Gastroesophageal sphincter (tissue), 4 donors: ENCODE measurements at regions not wholly inside any gene's neighbourhood (a gene's known extent, or its start where the extent isn't known, plus 50 kb on each side); places are given as distances from the start of the nearest gene placed in this dataset.

Source experiments
- ATAC-seq: fragments of 150-250 bp; one replicate; pipeline ENCODE4 v1.9.1; 2016; ENCODE audit warnings: mild to moderate bottlenecking, moderate library complexity
- H3K27ac ChIP-seq, 4 donors: fragments of 200-600 bp; sonication (generic) in 3 of 4; 1 replicate in 3 of 4; 2 replicates in 1 of 4; pipeline ENCODE4 v1.5.1; 2016 to 2019
- H3K27me3 ChIP-seq: fragments of 200-600 bp; sonication (generic); one replicate; pipeline ENCODE4 v1.5.1; 2019
- H3K36me3 ChIP-seq, 2 donors: fragments of 200-600 bp; sonication (generic); one replicate each; pipeline ENCODE4 v1.5.1; 2019; ENCODE audit warnings: control low read depth in 1 of 2
- H3K4me1 ChIP-seq, 3 donors: fragments of 200-600 bp; sonication (generic); 1 replicate in 2 of 3; 2 replicates in 1 of 3; pipeline ENCODE4 v1.5.1; 2016 to 2019; ENCODE audit warnings: control low read depth in 2 of 3
- H3K4me3 ChIP-seq, 2 donors: fragments of 200-600 bp; sonication (generic); one replicate each; pipeline ENCODE4 v1.5.1; 2019; ENCODE audit warnings: mild to moderate bottlenecking in 1 of 2, moderate library complexity in 1 of 2
- H3K9me3 ChIP-seq, 3 donors: fragments of 200-600 bp; sonication (generic); one replicate each; pipeline ENCODE4 v1.5.1; 2017 to 2019; ENCODE audit warnings: control low read depth in 2 of 3
- CTCF ChIP-seq, 4 experiments: fragments of 200-600 bp in 2 of 4; fragments of 450-650 bp in 2 of 4; sonication (generic) in 1 of 4; IDR thresholded peaks; one replicate each; pipeline ENCODE4 v1.5.1; 2017 to 2019; ENCODE audit warnings: antibody characterized with exemption in 4 of 4, mild to moderate bottlenecking in 2 of 4, moderate library complexity in 2 of 4
- EP300 ChIP-seq: sonication (generic); formaldehyde crosslinking; IDR thresholded peaks from one replicate; pipeline ENCODE4 v1.6.1; 2017; ENCODE audit warnings: antibody characterized with exemption, mild to moderate bottlenecking
- POLR2A ChIP-seq, 2 donors: fragments of 450-650 bp; IDR thresholded peaks; one replicate each; pipeline ENCODE4 v1.6.1; 2017; ENCODE audit warnings: antibody characterized with exemption in 2 of 2, mild to moderate bottlenecking in 2 of 2, moderate library complexity in 1 of 2
- POLR2AphosphoS5 ChIP-seq: sonication (generic); formaldehyde crosslinking; IDR thresholded peaks from one replicate; pipeline ENCODE4 v1.6.1; 2017; ENCODE audit warnings: antibody characterized with exemption
- WGBS, 2 donors: methylation state at CpG; one replicate each; pipeline ENCODE4 v1.1.5; 2018; ENCODE audit warnings: low coverage in 1 of 2; 5-methylcytosine and 5-hydroxymethylcytosine counted together

DNA sequence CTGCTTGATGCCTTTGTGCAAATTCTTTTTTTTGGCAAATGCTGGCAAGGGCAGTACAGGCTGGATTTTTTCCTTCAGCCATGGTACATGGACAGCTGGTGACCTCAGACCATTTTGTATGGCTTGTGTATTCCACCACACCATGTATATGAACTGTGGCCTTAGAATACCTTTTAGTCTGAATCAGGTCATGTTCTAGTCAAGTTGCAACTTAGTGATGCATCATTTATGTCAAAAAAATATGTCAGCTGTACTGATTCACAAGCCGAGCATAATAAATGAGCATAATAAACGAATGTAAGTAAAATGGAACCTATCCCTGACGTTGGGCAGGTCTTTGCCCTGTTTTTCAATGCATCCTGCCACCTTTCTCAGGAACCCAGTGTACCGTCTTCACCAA, 219.7 kb upstream of the RUNX1 start:
- Histone ChIP-seq H3K4me1 (no peaks in the 10 kb centered on the region), H3K4me3 (no peak overlapping the region), H3K9me3 (no peaks in the 10 kb centered on the region), H3K36me3 (no peaks in the 10 kb centered on the region), H3K27ac (no peak overlapping the region), H3K27me3 (peaks cover 4% of the 10 kb centered on the region)
- no peak for TF ChIP-seq POLR2A (IDR thresholded peaks at IDR 0.05)
- TF ChIP-seq EP300 = no peak
- ATAC-seq = no peak
- 60 to 73% methylated on average over 4 of the region's 4 CpGs for WGBS, 2 donors

- Histone ChIP-seq H3K9me3 (no peaks in the 10 kb centered on the region), H3K4me1 (no peaks in the 10 kb centered on the region), H3K27me3 (peaks cover 4% of the 10 kb centered on the region), H3K36me3 (no peaks in the 10 kb centered on the region), H3K27ac (no peak overlapping the region), H3K4me3 (no peak overlapping the region)
- 83 to 100% methylated on average over 1 of the region's 1 CpG for WGBS, 2 donors
- TF ChIP-seq EP300 = no peak
- TF ChIP-seq CTCF (IDR thresholded peaks at IDR 0.05) = no peak
- no peak for TF ChIP-seq POLR2A (IDR thresholded peaks at IDR 0.05)
- no peak for TF ChIP-seq POLR2AphosphoS5
- ATAC-seq = no peak
These were observed 219.2 kb upstream of the RUNX1 start for GRCh38 chr21:35268261-35268660.

GRCh38 chr21:35266546-35266945, 217.4 kb upstream of the RUNX1 start:
- Histone ChIP-seq H3K36me3 (no peaks in the 10 kb centered on the region), H3K4me3 (no peak overlapping the region), H3K27me3 (peaks cover 4% of the 10 kb centered on the region), H3K27ac (no peak overlapping the region), H3K4me1 (no peaks in the 10 kb centered on the region), H3K9me3 (no peaks in the 10 kb centered on the region)
- no peak for ATAC-seq
- WGBS, 2 donors = 97 to 100% methylated on average over 3 of the region's 3 CpGs
- TF ChIP-seq EP300 (no peak), POLR2AphosphoS5 (no peak), POLR2A (IDR thresholded peaks at IDR 0.05) (no peak), CTCF (IDR thresholded peaks at IDR 0.05) (no peak)

DNA sequence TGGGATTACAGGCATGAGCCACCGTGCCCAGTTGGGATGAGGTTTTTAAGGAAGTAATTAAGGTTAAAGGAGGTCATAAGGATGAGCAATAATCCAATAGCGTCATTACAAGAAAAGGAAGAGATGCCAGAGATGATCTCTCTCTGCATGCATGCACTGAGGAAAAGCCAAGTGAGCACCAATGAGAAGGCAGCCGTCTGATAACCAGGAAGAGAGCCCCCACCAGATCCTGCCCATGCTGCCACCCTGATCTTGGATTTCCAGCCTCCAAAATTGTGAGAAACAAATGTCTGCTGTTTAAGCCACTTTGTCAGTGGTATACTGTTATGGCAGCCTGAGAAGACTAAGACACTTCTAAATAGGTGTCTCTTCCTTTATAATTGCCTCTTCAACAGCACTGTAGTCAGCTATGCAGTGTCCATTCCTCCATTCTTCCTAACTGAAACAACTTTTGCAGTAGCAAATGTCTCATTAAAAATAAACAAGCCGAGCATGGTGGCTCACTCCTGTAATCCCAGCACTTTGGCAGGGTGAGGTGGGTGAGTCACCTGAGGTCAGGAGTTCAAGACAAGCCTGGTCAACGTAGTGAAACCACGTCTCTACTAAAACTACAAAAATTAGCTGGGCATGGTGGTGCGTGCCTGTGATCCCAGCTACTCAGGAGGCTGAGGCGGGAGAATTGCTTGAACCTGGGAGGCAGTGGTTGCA, 216.2 kb upstream of the RUNX1 start:
- peaks cover 4% of the 10 kb centered on the region for H3K27me3 ChIP-seq
- H3K4me3 ChIP-seq = no peak overlapping the region
- TF ChIP-seq CTCF (IDR thresholded peaks at IDR 0.05) = no peak
- no peak for TF ChIP-seq POLR2A (IDR thresholded peaks at IDR 0.05)
- no peak for TF ChIP-seq POLR2AphosphoS5
- TF ChIP-seq EP300 = no peak
- no peak for ATAC-seq
- H3K27ac ChIP-seq = no peak overlapping the region
- no peaks in the 10 kb centered on the region for H3K9me3 ChIP-seq
- WGBS, 2 donors = 60 to 83% methylated on average over 1 to 2 of the region's 8 CpGs
- no peaks in the 10 kb centered on the region for H3K36me3 ChIP-seq
- H3K4me1 ChIP-seq = no peaks in the 10 kb centered on the region

GRCh38 chr21:35259457-35259856, 210.4 kb upstream of the RUNX1 start:
- no peaks in the 10 kb centered on the region for H3K36me3 ChIP-seq
- H3K9me3 ChIP-seq = no peaks in the 10 kb centered on the region
- H3K27ac ChIP-seq = no peak overlapping the region
- WGBS, 2 donors = 43 to 100% methylated on average over 1 of the region's 2 CpGs
- TF ChIP-seq POLR2AphosphoS5 (no peak), POLR2A (IDR thresholded peaks at IDR 0.05) (no peak)
- peaks cover 0 to 17% (median 2%) of the 10 kb centered on the region in 3 donors for H3K4me1 ChIP-seq
- no peak overlapping the region for H3K4me3 ChIP-seq
- H3K27me3 ChIP-seq = no peaks in the 10 kb centered on the region
- no peak for ATAC-seq

GRCh38 chr21:35258521-35258920, 209.4 kb upstream of the RUNX1 start:
- TF ChIP-seq POLR2AphosphoS5 = no peak
- no peak for TF ChIP-seq EP300
- TF ChIP-seq POLR2A (IDR thresholded peaks at IDR 0.05) = no peak
- TF ChIP-seq CTCF (IDR thresholded peaks at IDR 0.05) = no peak
- peaks cover 0 to 17% (median 2%) of the 10 kb centered on the region in 3 donors for H3K4me1 ChIP-seq
- no peaks in the 10 kb centered on the region for H3K36me3 ChIP-seq
- WGBS, 2 donors = 92 to 96% methylated on average over 4 to 6 of the region's 6 CpGs
- peaks cover 5% of the 10 kb centered on the region for H3K27me3 ChIP-seq
- H3K9me3 ChIP-seq = no peaks in the 10 kb centered on the region
- no peak for ATAC-seq
- no peak overlapping the region for H3K27ac ChIP-seq
- H3K4me3 ChIP-seq = no peak overlapping the region
